ENCODE measurements at regions not wholly inside any gene's neighbourhood (a gene's known extent, or its start where the extent isn't known, plus 50 kb on each side); places are given as distances from the start of the nearest gene placed in this dataset.

DNA sequence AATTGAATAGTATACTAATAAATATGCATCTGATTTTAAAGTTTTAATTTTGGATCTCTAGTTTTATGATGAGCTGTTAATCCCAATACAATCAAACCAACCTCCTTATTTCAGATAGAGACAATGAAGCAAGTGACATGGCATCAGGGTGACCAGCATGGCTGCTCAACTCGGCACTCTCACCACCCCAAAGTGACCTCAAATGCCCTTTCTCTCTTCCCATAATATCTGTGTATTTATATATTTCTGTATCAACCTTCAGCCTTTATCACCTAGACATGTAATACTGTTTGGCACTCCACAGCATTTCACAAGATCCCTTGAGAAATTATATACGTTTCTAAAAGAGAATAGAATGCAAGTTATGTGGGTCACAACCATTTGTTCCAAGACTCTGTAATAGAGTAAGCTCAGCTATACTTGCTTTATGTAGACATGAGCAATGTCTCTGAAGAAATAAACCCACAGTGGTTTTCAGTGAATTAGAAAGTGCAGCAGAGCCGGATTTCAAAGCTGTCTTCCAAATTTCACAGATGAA, 1623.2 kb upstream of the PABPC4L start:
- ATAC-seq: no peak
- no peak overlapping the region for H3K4me2 ChIP-seq
- no peak overlapping the region for H3K27ac ChIP-seq
- no peaks in the 10 kb centered on the region for H3K4me1 ChIP-seq
- FAIRE-seq: no peak
- DNase-seq (ENCODE audit: low read depth in 1 of 2, low spot score in 1 of 2): no peak
- WGBS (ENCODE audit: missing lambda C conversion rate): 17% methylated on average over 3 of the region's 3 CpGs
- no peaks in the 10 kb centered on the region for H3K9me3 ChIP-seq
- H3K4me3 ChIP-seq: no peak overlapping the region
- no peak for TF ChIP-seq ZNF302 (CRISPR knock-in tag; IDR thresholded peaks at IDR 0.05)
- TF ChIP-seq USF2 (IDR thresholded peaks at IDR 0.05): no peak
- TF ChIP-seq, protein P1, sequence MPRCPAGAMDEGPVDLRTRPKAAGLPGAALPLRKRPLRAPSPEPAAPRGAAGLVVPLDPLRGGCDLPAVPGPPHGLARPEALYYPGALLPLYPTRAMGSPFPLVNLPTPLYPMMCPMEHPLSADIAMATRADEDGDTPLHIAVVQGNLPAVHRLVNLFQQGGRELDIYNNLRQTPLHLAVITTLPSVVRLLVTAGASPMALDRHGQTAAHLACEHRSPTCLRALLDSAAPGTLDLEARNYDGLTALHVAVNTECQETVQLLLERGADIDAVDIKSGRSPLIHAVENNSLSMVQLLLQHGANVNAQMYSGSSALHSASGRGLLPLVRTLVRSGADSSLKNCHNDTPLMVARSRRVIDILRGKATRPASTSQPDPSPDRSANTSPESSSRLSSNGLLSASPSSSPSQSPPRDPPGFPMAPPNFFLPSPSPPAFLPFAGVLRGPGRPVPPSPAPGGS (IDR thresholded peaks at IDR 0.05): no peak
- no peak for TF ChIP-seq RCOR1 (IDR thresholded peaks at IDR 0.05; ENCODE audit: low read depth, low read length)
- no peak for TF ChIP-seq SMC3 (IDR thresholded peaks at IDR 0.05)
- ChIA-PET POLR2A (no interaction called here), CTCF (no interaction called here)

- ATAC-seq (no peak), DNase-seq (ENCODE audit: low read depth in 1 of 2, low spot score in 1 of 2) (no peak), FAIRE-seq (no peak)
- TF ChIP-seq CEBPB (IDR thresholded peaks at IDR 0.05) (no peak), ZNF302 (CRISPR knock-in tag; IDR thresholded peaks at IDR 0.05) (no peak), RCOR1 (IDR thresholded peaks at IDR 0.05; ENCODE audit: low read depth, low read length) (no peak), HEYL (CRISPR knock-in tag; IDR thresholded peaks at IDR 0.05) (no peak), KDM1A (IDR thresholded peaks at IDR 0.05; ENCODE audit: low read depth) (no peak), PBX3 (IDR thresholded peaks at IDR 0.05) (no peak), E2F6 (IDR thresholded peaks at IDR 0.05; ENCODE audit: borderline replicate concordance, low read depth) (no peak)
- Histone ChIP-seq H3K9me3 (no peaks in the 10 kb centered on the region), H3K4me1 (no peaks in the 10 kb centered on the region), H3K27ac (no peak overlapping the region), H3K4me3 (no peak overlapping the region), H3K4me2 (no peak overlapping the region)
- ChIA-PET POLR2A (no interaction called here), CTCF (no interaction called here)
- WGBS (ENCODE audit: missing lambda C conversion rate): 29% methylated on average over 3 of the region's 3 CpGs
These were observed 1603.2 kb upstream of the PABPC4L start for GRCh38 chr4:135804785-135805184.

- ChIA-PET POLR2A (no interaction called here), CTCF (no interaction called here)
- Histone ChIP-seq H3K4me3 (no peak overlapping the region), H3K4me1 (no peaks in the 10 kb centered on the region), H3K9me3 (no peaks in the 10 kb centered on the region), H3K27ac (no peak overlapping the region), H3K4me2 (no peak overlapping the region)
- no peak for TF ChIP-seq CBX8 (IDR thresholded peaks at IDR 0.05)
- no peak for TF ChIP-seq NR3C1 (IDR thresholded peaks at IDR 0.05)
- no peak for TF ChIP-seq ATOH8 (CRISPR knock-in tag; IDR thresholded peaks at IDR 0.05; ENCODE audit: low read depth)
- TF ChIP-seq ZC3H11A (IDR thresholded peaks at IDR 0.05): no peak
- TF ChIP-seq E2F6 (IDR thresholded peaks at IDR 0.05; ENCODE audit: borderline replicate concordance, low read depth): no peak
- TF ChIP-seq JUN (IDR thresholded peaks at IDR 0.05): no peak
- no peak for TF ChIP-seq HDAC2 (IDR thresholded peaks at IDR 0.05)
- no peak for TF ChIP-seq EP300 (IDR thresholded peaks at IDR 0.05)
- TF ChIP-seq ZNF302 (CRISPR knock-in tag; IDR thresholded peaks at IDR 0.05): no peak
- no peak for TF ChIP-seq REST (IDR thresholded peaks at IDR 0.05)
- TF ChIP-seq HOXB13 (CRISPR knock-in tag; IDR thresholded peaks at IDR 0.05; ENCODE audit: low read depth): no peak
- no peak for TF ChIP-seq POLR2AphosphoS2 (conservative IDR thresholded peaks at IDR 0.05; ENCODE audit: low read length)
- no peak for TF ChIP-seq KDM1A (IDR thresholded peaks at IDR 0.05; ENCODE audit: low read depth)
- TF ChIP-seq ESRRA (IDR thresholded peaks at IDR 0.05; ENCODE audit: borderline replicate concordance, low read length): no peak
- TF ChIP-seq MYC (IDR thresholded peaks at IDR 0.05; ENCODE audit: borderline replicate concordance, low read length): no peak
- TF ChIP-seq HMGXB4 (CRISPR knock-in tag; IDR thresholded peaks at IDR 0.05; ENCODE audit: borderline replicate concordance): no peak
- 11% methylated on average over 1 of the region's 1 CpG for WGBS (ENCODE audit: missing lambda C conversion rate)
- FAIRE-seq (no peak), ATAC-seq (no peak), DNase-seq (ENCODE audit: low read depth in 1 of 2, low spot score in 1 of 2) (no peak)
These were observed 1575.8 kb upstream of the PABPC4L start for GRCh38 chr4:135777361-135777760.

Measured in A549 (cell line).